Activated T-cell treated with anti-CD3 and anti-CD28 coated beads for 48 hours (primary cell): ENCODE measurements at regions not wholly inside any gene's neighbourhood (a gene's known extent, or its start where the extent isn't known, plus 50 kb on each side); places are given as distances from the start of the nearest gene placed in this dataset.

Experiments used
- DNase-seq: peaks from one replicate; pipeline ENCODE4 v3.0.0-alpha.2; 2020; ENCODE audit warnings: low read depth

DNA sequence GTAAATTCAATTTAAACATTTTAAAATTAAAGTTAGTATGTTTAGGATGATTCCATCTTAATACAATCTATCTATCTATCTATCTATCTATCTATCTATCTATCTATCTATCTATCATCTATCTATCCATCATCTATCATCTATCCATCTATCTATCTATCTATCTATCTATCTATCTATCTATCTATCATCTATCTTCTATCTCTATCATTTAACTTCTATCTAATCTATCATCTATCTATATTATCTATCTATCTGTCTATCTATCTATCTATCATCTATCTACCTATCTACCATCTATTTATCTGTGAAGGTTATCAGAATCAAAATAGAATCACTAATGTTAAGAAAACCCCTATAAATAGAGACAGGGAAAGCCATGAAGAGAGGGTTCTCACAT, 78.3 kb downstream of the RAMP3 start:
- no peak for DNase-seq

DNA sequence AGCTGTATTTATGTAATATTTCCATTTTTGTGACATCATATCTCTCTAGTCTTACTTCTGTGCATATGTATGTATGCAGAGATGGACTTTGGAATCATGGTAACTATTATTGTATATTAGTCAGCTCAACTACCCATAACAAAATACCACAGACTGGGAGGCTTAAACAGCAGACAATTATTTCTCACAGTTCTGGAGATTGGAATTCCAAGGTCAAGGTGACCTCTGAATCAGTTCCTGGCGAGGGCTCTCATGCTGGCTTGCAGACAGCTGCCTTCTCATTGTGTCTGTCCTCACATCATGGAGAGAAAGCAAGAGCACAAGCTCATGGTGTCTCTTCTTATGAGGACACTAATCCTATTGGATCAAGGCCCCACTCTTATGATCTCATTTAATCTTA, 79.1 kb downstream of the RAMP3 start:
- no peak for DNase-seq

DNA sequence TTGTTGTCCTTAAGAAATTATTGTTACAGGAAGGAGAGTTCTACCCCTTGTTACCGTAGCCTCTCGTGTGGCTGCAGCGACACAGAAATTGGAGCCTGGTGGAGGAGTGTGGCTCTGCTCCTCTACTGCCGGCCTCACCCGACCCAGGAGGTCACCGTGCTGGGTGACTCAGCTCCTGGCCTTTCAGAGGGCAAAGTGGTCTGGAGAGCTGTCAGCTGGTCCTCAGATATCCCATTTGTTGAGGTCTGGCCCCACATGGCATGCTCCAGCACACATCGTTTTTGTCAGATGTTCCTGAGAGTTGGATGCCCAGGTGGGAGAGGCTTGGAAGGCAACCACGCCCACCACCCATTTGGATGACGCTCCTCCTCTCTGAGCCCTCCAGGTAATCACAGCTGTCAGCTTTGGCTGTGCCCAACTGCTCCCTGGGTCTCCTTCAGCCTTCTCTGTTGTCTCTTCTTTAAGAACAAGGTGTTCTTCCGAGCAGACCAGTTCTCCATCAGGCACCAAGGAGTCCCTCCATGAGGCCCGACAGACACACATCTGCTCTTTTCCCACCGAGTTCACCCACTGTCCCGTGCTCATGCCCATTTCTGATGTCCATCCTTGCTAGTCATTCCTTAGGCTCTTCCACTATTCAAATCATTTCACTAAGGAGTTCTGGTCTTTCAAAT, 80.3 kb downstream of the RAMP3 start:
- no peak for DNase-seq

DNA sequence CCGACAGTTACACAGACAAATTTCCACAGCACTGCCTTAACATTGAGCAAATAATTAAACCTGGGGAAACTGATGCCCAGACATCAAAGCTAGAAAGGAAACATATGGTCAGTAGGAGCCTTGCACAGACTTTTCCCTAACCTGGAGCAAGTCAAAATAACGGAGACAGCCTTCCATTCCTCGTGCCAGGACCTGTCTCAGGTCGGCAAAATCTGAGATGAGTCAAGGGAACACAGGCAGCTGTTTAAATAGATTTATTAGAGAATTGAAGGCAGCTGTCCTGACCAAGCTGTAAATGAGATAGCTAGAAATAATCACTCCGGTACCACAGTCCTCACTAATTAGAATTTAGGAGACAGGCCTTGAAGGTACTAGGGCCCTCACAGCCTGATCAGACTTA, 81.2 kb downstream of the RAMP3 start:
- DNase-seq = no peak

DNA sequence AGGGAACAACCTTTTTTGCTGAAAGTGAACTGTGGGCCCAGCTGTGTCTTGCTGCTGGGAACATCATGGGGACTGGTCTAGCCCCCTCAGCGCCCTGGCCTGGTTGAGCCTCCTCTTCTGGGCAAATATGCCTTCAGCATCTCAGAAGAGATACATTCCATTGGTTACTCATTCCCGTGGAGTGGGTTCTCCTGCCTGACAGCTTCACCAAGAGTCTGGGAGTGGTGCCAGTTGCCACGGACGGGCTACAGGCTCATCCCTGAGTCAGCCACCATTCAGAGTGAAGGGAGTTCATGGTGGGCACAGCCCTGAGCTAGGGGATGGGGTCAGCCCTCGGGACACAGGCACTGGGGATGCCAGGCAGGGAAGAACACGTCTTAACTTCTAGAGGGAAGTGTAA, 81.9 kb downstream of the RAMP3 start:
- DNase-seq = no peak

DNA sequence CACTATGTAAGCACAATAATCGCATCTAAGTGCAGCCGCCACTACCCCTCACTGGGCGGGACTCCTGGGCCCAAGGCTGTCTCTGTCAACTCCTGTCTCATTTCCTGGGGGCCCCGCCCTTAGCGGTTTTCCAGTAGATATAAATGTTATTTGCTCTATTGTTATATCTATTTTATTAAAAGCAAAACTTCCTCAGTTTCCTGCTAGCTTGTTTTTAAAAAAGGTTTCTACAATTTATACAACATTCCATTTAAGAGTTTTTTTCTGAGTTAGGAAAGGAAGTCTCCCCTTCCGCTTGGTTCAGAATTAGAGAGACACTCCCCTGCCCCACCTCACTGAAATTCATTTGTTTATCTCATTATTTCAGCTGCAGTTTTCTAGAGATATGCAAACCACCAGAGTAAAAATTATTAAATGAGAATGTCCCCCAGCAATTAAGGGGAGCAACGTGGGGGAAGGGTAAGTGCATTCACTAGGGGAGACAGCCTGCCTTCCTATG, 82.7 kb downstream of the RAMP3 start:
- no peak for DNase-seq

DNA sequence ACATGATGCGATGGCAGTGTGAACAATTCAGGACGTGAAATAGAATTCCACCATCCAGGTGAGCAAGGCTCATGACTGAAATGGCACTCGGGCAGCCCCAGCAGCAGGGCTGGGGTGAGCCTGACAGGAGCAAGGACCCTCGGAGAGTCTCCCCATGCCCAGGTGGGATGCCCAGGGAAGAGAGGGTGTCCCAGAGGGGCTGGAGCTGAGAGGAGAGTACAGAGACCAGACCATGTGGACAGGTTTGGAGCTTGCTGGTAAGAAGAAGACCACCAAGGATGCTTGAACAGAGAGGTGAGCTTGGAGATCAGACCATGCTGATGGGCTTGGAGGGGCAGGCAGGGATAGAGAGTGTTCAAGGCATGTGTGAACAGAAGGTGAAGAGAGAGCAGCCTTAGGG, 83.3 kb downstream of the RAMP3 start:
- no peak for DNase-seq

DNA sequence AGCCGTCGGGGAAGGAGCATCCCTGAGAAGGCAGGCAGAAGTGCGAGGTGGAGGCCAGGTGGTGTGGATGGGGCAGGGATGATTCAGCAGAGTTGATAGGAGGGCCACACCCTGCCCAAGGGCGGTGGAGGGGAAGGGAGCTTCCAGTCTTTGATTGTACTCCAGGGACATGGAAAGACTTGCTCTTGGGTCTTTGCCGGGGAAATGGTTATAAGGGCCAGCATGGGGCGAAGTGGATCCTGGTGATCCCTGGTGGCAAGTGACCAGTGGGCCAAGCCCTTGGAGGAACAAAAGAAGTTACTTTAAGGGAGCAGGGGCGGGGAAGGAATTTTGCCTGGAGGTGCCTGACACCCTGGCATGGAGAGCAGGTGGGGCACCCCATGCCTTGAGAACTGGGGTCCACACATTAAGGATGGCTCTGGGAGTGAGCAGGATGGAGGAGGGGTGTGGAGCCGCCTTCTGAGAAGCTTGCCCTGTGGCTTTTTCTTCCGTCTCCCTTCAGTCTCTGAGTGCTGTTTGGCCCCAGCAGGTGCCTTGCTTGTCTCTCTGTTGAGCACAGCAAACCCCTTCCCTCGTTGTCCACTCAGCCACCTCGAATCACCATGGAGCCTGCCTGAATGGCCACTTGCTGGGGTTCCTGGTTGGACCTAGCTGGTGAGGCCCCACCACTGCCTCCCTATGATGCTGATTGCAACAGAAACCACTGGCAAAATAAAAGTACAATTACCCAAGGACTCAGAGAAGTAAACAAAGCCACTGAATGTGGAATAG, 83.9 kb downstream of the RAMP3 start:
- DNase-seq = no peak

DNA sequence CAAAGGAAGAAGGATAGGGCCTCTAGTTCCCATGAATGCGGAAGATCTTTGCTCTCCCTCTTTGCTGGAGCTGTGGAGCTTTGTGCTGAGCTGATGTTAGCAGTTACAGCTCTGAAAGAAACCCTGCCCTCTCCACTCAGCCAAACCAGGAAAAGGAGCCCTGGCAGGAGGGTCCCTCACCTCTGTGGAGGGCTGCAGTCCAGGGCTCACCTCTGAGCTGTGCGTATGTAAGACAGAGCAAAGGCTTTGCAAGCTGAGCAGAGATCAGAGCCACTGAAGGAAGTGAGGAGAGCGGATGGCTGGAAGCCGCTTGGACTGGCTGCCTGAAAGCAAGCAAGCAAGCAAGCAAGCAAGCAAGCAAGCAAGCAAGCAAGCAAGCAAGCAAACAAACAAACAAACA, 84.7 kb downstream of the RAMP3 start:
- DNase-seq = no peak

DNA sequence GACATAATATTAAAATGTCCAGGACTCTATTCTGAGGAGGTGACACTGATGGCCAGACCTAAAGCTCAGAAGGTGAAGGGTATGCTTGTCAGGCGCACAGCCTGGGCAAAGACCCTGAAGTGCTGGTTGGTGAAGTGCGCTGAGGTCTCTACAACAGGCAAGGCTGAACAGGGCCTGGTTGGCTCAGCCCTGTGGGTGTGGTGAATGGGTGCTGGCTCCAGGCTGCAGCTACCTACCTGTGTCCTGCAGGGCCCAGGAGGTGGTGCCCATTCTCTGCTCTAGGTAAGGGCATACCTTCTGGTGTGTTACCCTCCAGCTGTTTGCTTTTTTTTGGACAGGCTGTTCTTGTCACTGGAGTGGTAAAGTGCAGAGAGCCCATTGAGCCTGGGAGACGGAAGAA, 85.1 kb downstream of the RAMP3 start:
- DNase-seq = no peak

DNA sequence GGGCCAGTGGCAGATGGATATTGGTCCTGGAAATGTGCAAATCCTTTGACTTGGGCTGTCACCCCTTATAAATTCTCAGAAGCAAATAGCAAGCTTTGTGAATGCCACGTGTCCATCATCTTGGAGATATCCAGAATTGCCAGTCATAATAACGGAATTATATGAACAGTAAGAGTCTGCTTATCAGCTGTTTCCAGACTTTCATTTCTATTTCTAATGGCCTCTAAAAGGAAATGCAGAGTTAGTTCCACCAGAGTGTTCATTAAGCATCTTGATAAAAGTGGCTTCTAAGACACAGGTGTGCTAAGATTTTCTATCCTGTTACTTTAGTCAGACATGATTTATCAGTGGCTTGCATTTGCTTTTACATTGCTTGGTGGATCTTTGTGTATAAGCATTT, 87.4 kb downstream of the RAMP3 start:
- DNase-seq = no peak

DNA sequence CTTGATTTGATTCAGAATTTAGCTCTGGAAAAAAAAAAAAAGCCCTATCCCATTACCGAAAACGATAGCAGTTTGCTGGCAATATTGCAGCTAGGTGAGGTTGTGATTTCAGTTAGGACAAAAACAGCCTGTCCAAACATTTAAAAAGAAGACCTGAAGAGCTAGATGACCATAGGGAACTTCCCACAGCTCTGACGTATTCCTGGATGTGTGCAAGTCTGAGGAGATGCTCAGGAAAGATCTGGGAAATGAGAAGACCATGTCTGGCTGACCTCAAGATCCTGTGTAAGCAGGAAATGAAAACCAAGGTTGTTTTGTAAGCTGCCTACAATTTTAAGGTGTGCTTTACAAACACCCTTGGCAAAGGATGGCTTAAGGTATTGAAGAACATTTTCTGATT, 88.7 kb downstream of the RAMP3 start:
- DNase-seq = no peak

DNA sequence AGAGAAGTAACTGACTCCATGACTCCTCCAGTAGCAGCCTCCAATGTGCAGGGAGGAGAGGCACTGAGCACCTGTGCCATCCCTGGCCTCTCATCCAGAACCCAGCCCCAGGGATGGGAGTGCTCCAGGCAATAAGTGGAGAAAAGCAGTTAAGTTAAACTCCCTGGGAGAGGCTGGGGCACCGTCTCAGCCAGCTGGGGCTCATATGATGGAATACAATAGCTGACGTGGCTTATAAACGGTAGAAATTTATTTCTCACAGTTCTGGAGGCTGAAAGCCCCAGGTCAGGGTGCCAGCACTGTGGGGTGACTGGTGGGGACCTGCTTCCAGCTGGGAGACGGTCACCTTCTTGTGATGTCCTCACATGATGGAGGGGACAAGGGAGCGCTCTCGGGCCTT, 94.7 kb downstream of the RAMP3 start:
- DNase-seq = no peak

DNA sequence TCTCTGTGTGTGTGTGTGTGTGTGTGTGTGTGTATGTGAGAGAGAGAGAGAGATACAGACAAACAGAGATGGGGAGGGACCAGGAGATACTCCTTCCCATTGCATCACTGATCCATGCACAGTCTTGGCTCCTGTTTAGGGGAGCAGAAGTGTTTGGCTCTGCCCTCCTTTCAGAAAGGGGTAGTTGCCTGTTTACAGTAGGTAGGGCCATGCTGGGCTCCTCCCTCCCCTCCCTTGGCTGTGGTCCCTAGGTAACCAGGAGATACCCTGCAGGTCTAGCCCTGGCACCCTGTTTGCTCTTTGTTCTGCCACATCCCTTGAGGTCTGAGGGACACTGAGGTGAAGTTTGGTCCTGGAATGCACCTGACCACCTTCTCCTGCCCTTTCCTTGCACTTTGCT, 95.3 kb downstream of the RAMP3 start:
- DNase-seq = no peak

DNA sequence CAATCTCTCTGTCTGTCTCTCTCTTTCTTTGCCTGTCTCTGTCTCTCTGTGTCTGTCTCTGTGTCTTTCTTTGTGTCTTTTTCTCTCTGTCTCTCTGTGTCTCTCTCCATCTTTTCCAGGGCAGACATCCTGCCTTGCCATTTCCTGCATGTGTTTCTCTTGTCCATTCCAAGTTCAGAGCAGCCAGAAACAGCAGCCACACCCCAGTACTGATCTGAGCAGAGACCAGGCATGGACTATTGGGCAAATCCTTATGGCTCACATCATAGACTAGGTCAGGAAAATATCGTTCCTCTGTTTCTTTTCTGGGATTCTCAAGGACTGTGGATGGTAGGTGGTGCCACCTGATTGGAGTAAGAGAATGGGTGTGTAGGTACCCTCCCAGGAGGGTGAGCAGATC, 95.8 kb downstream of the RAMP3 start:
- DNase-seq = no peak

DNA sequence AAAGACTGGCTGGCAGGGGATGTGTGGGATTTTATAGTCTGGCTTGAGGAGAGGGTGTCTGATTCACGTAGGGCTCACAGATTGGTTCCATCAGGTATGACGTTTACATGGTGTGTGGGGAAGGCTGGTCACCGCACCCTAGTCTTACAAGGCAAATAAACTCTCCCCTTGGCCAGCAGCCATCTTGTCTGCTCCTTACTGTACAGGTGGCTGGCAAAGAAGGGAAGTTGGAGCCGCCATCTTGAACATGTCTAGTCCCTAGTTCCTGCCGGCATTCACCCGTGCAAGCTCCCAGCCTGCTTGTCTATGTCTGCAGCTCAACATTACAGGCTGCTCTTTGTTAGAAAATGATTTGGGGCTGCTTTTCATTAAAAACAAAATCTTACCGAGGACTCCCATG, 97.6 kb downstream of the RAMP3 start:
- no peak for DNase-seq

DNA sequence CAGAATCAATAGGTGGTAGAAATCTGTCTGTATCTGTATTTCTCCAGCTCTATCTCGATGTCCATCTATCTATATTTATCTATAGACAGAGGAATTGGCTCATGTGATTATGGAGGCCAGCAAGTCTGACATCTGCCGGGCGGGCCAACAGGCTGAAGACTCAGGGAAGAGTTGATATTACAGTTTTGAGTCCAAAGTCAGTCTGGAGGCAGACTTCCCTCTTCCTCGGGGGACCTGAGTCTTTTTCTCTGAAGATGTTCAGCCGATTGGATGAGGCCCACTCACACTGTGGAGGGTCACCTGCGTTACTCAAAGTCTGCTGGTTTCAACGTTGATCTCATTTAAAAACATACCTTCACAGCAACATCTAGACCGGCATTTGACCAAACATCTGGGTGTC, 98.7 kb downstream of the RAMP3 start:
- DNase-seq = no peak

DNA sequence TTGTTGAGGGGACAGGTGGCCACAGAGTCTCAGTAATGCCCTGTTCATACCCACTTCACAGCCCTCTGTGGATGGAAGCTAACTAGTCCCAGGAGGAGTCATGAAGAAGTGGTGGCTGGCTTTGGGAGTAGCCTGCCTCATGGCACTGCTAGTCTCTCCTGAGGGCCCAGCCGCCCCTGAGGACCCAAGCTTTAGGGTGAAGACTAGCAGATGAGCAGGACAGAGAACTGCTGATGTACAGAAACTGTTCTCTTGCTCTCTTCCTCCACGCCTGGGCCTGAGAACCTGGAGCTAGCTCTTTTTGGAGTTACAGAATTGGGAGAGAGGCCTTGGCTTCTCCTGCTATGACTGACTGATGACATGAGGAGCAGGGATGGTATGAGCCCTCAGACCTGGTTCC, 99.2 kb downstream of the RAMP3 start:
- DNase-seq = no peak

DNA sequence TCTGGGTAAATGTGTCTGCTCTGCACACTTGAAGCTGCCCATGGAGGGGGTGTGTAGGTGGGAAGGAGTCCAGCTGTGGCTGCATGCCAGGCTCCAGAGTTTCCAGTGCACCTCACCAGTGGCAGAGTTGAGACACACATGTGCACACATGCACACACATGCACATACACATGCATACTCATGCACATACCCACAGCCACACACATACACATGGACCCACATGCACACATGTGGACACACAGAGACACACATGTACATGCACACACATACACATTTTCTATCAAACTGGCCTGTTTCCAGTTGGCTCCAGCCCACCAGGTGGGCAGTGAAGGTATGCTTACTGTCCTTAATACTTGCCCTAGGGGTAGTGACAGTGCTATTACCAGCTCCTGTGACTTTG, 99.7 kb downstream of the RAMP3 start:
- DNase-seq = no peak

DNA sequence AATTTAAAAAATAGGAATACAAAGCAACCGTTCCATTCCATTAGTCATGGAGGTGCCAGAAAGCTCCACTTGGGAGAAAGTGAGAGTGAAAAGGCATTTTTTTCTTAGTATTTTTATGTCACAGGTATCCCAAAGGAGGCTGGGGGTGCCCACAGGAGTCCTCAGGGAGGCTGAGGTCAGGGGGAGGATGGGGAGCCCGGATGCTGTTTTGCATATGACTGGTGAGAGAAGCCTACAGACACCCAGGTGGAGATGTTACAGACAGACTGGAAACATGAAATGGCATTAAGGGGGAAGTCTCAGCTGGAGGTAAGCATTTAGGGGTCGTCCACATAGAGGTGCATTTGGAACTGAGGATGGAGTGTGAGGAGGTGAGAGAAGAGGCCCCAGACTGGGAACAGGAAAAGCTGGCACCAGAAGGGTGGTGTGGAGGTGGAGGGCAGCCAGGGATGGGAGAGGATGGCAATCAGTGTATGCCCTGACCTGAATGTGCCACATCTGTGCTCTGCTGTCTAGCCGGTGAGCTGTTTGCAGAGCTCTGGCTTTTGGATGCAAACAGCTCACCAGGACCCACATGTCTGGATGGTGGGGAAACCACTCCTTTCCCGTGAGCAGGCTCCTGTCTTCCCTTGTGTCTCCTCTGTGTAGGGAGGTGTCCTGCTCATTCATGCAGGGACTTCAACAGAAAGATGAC, 101.1 kb downstream of the RAMP3 start:
- DNase-seq = no peak

DNA sequence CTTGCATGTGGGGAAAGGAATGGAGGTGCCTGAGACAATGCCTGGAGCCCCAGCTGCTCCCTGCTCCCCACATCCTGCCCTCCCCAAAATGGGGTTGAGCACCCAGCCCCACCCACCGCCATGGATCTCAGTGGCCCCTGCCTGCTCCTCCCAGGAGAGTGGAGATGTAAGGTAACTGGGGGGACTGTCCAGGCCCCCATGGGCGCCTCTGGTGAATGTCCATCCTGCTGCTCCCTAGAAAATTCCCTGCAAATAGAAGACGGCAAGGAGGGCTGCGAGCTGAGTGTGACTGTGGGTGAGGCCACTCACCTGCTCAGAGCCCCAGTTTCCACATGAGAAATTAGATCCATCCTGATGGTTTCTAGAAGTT, 101.6 kb downstream of the RAMP3 start:
- DNase-seq = no peak

DNA sequence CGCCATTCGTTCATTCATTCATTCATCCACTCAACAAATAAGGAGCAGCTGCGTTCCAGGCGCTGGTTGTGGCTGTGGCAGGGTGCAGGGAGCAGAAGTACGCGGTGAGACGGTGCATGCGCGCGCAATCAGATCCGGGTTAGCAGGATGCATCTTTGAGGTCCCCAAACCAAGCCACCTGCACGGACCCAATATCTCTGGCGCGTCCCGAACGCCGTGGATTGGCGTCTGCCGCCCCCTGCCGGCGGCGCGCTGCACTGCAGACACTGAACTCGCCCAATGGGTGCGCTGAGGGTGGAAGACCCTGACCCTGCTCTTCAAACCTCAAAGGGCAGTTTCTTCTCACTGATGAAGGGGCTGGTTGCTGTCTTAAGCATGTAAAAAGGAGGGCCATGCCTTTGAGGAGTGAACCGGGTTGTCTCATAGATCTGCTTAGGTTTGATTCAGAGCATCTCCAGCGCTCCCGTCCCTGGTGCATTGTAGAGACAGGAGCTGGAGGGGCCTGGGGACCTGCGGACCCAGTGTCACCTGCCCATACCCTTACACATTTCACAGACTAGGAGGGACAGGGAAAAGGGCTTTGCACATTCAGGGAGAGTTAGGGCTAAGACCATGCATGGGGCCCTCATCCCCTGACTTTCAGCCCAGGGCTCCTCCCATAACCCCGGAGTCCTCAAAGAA, 102.5 kb downstream of the RAMP3 start:
- peak; percentile 72 for DNase-seq

DNA sequence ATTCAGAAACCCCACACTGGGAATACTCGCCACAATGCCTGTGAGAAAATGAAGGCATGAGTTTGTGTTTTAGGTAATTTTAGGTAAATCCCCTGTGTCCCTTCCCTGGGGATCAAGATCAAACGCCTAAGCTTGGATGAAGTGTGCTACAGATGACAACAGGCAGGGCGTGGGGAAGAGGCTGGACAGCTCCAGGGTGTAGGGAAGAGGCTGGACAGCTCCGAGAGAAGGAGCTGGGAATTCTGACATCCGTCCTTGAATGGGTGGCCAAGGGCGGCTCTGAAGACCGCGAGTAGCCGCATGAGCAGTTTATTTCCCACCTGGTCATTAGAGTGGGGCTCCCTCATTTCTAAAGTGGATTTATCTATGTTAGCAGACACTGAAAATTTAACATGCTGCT, 109.7 kb downstream of the RAMP3 start:
- DNase-seq = no peak
